ENCODE measurements at regions not wholly inside any gene's neighbourhood (a gene's known extent, or its start where the extent isn't known, plus 50 kb on each side); places are given as distances from the start of the nearest gene placed in this dataset.

DNA sequence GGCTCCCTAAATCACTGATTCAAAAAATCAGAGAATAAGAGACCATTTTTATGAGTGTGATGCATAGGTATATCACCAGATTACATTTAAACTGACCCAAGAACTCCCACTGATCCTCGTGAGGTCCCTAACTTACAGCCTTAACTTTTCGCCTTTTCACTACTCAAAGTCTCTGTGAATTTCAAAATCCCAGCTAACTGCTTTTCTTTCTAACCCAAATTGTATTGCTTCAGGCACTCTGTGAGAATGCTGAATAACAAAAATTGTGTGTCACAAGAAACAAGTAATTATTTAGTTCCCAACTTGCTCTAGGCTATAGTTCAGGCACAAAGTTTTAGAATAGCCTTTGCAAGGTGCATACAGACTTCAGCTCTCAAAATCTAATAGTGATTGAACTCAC, 368.6 kb downstream of the CHSY3 start:
- TF ChIP-seq EZH2 (IDR thresholded peaks at IDR 0.05; ENCODE audit: insufficient read depth, poor library complexity, severe bottlenecking): no peak
- TF ChIP-seq EZH2phosphoT487 (IDR thresholded peaks at IDR 0.05; ENCODE audit: insufficient read depth, low read depth): no peak

All from GM23248 (cell line).